ENCODE measurements at regions not wholly inside any gene's neighbourhood (a gene's known extent, or its start where the extent isn't known, plus 50 kb on each side); places are given as distances from the start of the nearest gene placed in this dataset.

DNA sequence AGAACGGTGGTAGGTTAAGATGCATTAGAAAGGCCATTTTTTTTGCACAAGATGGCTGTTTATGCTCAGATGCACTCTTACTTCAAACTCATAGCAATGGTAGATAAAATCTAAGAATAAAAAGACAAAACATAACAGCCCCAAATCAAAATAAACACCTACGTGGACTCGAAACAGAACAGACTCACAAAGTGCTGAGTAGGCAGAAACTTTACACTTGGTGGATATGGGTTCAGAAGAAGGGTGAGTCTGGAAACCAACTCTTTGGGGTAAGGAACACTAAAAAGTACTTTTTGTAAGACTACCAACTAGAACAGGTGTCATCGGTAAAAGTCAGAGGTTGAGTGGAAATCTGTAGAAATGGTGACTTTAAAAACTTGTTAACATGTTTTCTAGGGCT lies 468.2 kb downstream of the OTOL1 start:
- no peak overlapping the region for H3K27ac Mint-ChIP-seq
- ChIA-PET CTCF (no interaction called here), POLR2A (no interaction called here)
- H3K36me3 Mint-ChIP-seq: peaks cover 16% of the 10 kb centered on the region
- H3K4me1 Mint-ChIP-seq: no peaks in the 10 kb centered on the region
- no peak for DNase-seq (ENCODE audit: low spot score)
- H3K9me3 Mint-ChIP-seq: peaks cover 29% of the 10 kb centered on the region
- no peak for TF ChIP-seq NR3C1 (CRISPR knock-in tag; conservative IDR thresholded peaks at IDR 0.05; ENCODE audit: low read depth)
- no peak for TF ChIP-seq RELA (CRISPR knock-in tag; IDR thresholded peaks at IDR 0.05; ENCODE audit: borderline replicate concordance)
- no peak for ATAC-seq
- no peak overlapping the region for H3K4me3 Mint-ChIP-seq
- no peaks in the 10 kb centered on the region for H3K27me3 Mint-ChIP-seq (ENCODE audit: low read depth)

DNA sequence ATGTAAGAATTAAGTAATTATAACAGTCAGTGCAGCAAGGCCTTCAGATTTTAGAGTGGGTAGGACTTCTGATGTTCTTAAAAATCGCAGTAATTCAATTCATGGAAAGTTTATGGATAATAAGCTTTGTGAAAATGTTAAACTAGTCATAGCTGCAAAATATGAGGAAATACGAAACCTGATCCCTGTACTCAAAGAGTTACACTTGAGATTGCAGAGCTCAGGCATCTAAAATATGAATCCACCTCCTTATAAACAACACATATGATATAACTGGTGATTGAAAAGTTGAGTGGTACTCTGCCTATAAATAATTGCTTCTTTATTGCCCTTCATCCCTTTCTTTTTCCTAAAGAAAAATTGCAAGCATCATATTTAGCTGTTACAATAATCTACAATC lies 473.3 kb downstream of the OTOL1 start:
- ATAC-seq (no peak), DNase-seq (ENCODE audit: low spot score) (no peak)
- ChIA-PET CTCF (no interaction called here), POLR2A (no interaction called here)
- Mint-ChIP-seq H3K4me3 (no peak overlapping the region), H3K36me3 (0 out of 2 replicates have a peak, but pooled peaks cover under 1% of the 10 kb centered on the region), H3K4me1 (no peaks in the 10 kb centered on the region), H3K9me3 (peaks cover 3% of the 10 kb centered on the region; the same call in 1 of the 2 replicates), H3K27me3 (ENCODE audit: low read depth) (no peaks in the 10 kb centered on the region), H3K27ac (no peak overlapping the region)
- TF ChIP-seq, protein P1, sequence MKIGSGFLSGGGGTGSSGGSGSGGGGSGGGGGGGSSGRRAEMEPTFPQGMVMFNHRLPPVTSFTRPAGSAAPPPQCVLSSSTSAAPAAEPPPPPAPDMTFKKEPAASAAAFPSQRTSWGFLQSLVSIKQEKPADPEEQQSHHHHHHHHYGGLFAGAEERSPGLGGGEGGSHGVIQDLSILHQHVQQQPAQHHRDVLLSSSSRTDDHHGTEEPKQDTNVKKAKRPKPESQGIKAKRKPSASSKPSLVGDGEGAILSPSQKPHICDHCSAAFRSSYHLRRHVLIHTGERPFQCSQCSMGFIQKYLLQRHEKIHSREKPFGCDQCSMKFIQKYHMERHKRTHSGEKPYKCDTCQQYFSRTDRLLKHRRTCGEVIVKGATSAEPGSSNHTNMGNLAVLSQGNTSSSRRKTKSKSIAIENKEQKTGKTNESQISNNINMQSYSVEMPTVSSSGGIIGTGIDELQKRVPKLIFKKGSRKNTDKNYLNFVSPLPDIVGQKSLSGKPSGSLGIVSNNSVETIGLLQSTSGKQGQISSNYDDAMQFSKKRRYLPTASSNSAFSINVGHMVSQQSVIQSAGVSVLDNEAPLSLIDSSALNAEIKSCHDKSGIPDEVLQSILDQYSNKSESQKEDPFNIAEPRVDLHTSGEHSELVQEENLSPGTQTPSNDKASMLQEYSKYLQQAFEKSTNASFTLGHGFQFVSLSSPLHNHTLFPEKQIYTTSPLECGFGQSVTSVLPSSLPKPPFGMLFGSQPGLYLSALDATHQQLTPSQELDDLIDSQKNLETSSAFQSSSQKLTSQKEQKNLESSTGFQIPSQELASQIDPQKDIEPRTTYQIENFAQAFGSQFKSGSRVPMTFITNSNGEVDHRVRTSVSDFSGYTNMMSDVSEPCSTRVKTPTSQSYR (CRISPR knock-in tag; IDR thresholded peaks at IDR 0.05): no peak
- no peak for TF ChIP-seq SMAD4 (CRISPR knock-in tag; IDR thresholded peaks at IDR 0.05)
- no peak for TF ChIP-seq NR3C1 (CRISPR knock-in tag; conservative IDR thresholded peaks at IDR 0.05; ENCODE audit: low read depth)
- TF ChIP-seq, protein P2, sequence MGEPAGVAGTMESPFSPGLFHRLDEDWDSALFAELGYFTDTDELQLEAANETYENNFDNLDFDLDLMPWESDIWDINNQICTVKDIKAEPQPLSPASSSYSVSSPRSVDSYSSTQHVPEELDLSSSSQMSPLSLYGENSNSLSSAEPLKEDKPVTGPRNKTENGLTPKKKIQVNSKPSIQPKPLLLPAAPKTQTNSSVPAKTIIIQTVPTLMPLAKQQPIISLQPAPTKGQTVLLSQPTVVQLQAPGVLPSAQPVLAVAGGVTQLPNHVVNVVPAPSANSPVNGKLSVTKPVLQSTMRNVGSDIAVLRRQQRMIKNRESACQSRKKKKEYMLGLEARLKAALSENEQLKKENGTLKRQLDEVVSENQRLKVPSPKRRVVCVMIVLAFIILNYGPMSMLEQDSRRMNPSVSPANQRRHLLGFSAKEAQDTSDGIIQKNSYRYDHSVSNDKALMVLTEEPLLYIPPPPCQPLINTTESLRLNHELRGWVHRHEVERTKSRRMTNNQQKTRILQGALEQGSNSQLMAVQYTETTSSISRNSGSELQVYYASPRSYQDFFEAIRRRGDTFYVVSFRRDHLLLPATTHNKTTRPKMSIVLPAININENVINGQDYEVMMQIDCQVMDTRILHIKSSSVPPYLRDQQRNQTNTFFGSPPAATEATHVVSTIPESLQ (CRISPR knock-in tag; IDR thresholded peaks at IDR 0.05): no peak

DNA sequence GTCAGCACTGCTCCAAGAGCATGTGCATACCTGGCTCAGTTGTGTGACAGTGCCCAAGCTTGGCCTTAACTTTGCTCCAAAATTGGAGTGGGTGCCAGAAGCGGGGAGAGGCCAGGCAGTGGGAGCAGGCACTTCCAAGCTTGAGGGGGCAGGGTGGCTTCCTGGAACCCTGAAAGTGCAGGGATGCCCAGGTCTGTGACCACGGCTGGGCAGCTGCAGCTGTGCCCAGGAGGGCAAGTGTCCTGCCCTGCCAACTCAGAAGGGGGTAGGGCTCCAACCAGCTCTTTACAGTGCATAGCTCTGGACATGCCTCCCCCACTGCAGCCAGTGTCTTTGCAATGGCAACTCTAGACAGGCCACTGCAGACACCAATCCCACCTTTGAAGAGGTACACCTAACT lies 478.6 kb downstream of the OTOL1 start:
- Mint-ChIP-seq H3K9me3 (peaks cover 22% of the 10 kb centered on the region), H3K27me3 (ENCODE audit: low read depth) (no peaks in the 10 kb centered on the region), H3K27ac (no peak overlapping the region), H3K36me3 (no peaks in the 10 kb centered on the region; the same call in 1 of the 2 replicates), H3K4me3 (no peak overlapping the region), H3K4me1 (no peaks in the 10 kb centered on the region)
- DNase-seq (ENCODE audit: low spot score) (no peak), ATAC-seq (no peak)
- ChIA-PET POLR2A (no interaction called here), CTCF (no interaction called here)
- TF ChIP-seq ZBTB21 (CRISPR knock-in tag; IDR thresholded peaks at IDR 0.05; ENCODE audit: borderline replicate concordance) (no peak), RORB (CRISPR knock-in tag; IDR thresholded peaks at IDR 0.05) (no peak), ZNF138 (CRISPR knock-in tag; conservative IDR thresholded peaks at IDR 0.05) (no peak), ZNF263 (CRISPR knock-in tag; IDR thresholded peaks at IDR 0.05; ENCODE audit: low read depth) (no peak), NFATC4 (CRISPR knock-in tag; IDR thresholded peaks at IDR 0.05) (no peak), JAZF1 (CRISPR knock-in tag; IDR thresholded peaks at IDR 0.05) (no peak), IRF2 (CRISPR knock-in tag; IDR thresholded peaks at IDR 0.05; ENCODE audit: borderline replicate concordance, low read depth) (no peak), ZNF121 (CRISPR knock-in tag; IDR thresholded peaks at IDR 0.05) (no peak), ESRRA (CRISPR knock-in tag; IDR thresholded peaks at IDR 0.05; ENCODE audit: borderline replicate concordance) (no peak)
- TF ChIP-seq, protein P3, sequence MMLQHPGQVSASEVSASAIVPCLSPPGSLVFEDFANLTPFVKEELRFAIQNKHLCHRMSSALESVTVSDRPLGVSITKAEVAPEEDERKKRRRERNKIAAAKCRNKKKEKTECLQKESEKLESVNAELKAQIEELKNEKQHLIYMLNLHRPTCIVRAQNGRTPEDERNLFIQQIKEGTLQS (CRISPR knock-in tag; conservative IDR thresholded peaks at IDR 0.05): no peak
- TF ChIP-seq, protein P4, sequence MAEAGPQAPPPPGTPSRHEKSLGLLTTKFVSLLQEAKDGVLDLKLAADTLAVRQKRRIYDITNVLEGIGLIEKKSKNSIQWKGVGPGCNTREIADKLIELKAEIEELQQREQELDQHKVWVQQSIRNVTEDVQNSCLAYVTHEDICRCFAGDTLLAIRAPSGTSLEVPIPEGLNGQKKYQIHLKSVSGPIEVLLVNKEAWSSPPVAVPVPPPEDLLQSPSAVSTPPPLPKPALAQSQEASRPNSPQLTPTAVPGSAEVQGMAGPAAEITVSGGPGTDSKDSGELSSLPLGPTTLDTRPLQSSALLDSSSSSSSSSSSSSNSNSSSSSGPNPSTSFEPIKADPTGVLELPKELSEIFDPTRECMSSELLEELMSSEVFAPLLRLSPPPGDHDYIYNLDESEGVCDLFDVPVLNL (CRISPR knock-in tag; IDR thresholded peaks at IDR 0.05; ENCODE audit: borderline replicate concordance, low read depth): no peak
- TF ChIP-seq, protein P5, sequence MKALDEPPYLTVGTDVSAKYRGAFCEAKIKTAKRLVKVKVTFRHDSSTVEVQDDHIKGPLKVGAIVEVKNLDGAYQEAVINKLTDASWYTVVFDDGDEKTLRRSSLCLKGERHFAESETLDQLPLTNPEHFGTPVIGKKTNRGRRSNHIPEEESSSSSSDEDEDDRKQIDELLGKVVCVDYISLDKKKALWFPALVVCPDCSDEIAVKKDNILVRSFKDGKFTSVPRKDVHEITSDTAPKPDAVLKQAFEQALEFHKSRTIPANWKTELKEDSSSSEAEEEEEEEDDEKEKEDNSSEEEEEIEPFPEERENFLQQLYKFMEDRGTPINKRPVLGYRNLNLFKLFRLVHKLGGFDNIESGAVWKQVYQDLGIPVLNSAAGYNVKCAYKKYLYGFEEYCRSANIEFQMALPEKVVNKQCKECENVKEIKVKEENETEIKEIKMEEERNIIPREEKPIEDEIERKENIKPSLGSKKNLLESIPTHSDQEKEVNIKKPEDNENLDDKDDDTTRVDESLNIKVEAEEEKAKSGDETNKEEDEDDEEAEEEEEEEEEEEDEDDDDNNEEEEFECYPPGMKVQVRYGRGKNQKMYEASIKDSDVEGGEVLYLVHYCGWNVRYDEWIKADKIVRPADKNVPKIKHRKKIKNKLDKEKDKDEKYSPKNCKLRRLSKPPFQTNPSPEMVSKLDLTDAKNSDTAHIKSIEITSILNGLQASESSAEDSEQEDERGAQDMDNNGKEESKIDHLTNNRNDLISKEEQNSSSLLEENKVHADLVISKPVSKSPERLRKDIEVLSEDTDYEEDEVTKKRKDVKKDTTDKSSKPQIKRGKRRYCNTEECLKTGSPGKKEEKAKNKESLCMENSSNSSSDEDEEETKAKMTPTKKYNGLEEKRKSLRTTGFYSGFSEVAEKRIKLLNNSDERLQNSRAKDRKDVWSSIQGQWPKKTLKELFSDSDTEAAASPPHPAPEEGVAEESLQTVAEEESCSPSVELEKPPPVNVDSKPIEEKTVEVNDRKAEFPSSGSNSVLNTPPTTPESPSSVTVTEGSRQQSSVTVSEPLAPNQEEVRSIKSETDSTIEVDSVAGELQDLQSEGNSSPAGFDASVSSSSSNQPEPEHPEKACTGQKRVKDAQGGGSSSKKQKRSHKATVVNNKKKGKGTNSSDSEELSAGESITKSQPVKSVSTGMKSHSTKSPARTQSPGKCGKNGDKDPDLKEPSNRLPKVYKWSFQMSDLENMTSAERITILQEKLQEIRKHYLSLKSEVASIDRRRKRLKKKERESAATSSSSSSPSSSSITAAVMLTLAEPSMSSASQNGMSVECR (CRISPR knock-in tag; IDR thresholded peaks at IDR 0.05; ENCODE audit: borderline replicate concordance): no peak
- TF ChIP-seq, protein P6, sequence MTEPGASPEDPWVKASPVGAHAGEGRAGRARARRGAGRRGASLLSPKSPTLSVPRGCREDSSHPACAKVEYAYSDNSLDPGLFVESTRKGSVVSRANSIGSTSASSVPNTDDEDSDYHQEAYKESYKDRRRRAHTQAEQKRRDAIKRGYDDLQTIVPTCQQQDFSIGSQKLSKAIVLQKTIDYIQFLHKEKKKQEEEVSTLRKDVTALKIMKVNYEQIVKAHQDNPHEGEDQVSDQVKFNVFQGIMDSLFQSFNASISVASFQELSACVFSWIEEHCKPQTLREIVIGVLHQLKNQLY (CRISPR knock-in tag; IDR thresholded peaks at IDR 0.05): no peak

Data from WTC11 (cell line).